Lung (tissue), 11 donors: ENCODE measurements at regions not wholly inside any gene's neighbourhood (a gene's known extent, or its start where the extent isn't known, plus 50 kb on each side); places are given as distances from the start of the nearest gene placed in this dataset.

Experiments used
- ATAC-seq: fragments of 200-7000 bp; cut with Tn5 transposase; one replicate; pipeline ENCODE4 v1.9.1; 2020; ENCODE audit warnings: moderate number of reproducible peaks; ENCODE audit not compliant: insufficient read depth, low FRiP score
- DNase-seq, 3 donors: peaks; one replicate each; pipeline ENCODE4 v3.0.0-alpha.2; 2013 to 2017
- H3K27ac ChIP-seq, 2 donors: one replicate each; pipeline ENCODE4 v1.5.1; 2013; ENCODE audit warnings: mild to moderate bottlenecking in 2 of 2, moderate library complexity in 2 of 2, control low read depth in 1 of 2, inconsistent platforms in 1 of 2, low read depth in 1 of 2, low read length in 1 of 2
- H3K27me3 ChIP-seq, 3 donors: one replicate each; pipeline ENCODE4 v1.5.1; 2013; ENCODE audit warnings: low read length in 2 of 3; ENCODE audit not compliant: control insufficient read depth in 3 of 3, insufficient read depth in 3 of 3
- H3K36me3 ChIP-seq, 4 donors: one replicate each; pipeline ENCODE4 v1.5.1; 2013; ENCODE audit warnings: low read length in 4 of 4, mild to moderate bottlenecking in 1 of 4, moderate library complexity in 1 of 4; ENCODE audit not compliant: control insufficient read depth in 4 of 4, insufficient read depth in 4 of 4
- H3K4me1 ChIP-seq, 5 donors: one replicate each; pipeline ENCODE4 v1.5.1; 2013; ENCODE audit warnings: low read length in 5 of 5, mild to moderate bottlenecking in 2 of 5, moderate library complexity in 1 of 5; ENCODE audit not compliant: control insufficient read depth in 5 of 5, insufficient read depth in 5 of 5
- H3K4me3 ChIP-seq: one replicate; pipeline ENCODE4 v1.5.1; 2013; ENCODE audit warnings: mild to moderate bottlenecking, control low read depth, moderate library complexity
- H3K9ac ChIP-seq, 2 donors: one replicate each; pipeline ENCODE4 v1.5.1; 2013; ENCODE audit warnings: low read length in 2 of 2, control low read depth in 1 of 2; ENCODE audit not compliant: insufficient read depth in 1 of 2
- H3K9me3 ChIP-seq, 4 donors: one replicate each; pipeline ENCODE4 v1.5.1; 2013; ENCODE audit warnings: low read length in 3 of 4, mild to moderate bottlenecking in 1 of 4, moderate library complexity in 1 of 4; ENCODE audit not compliant: control insufficient read depth in 4 of 4, insufficient read depth in 3 of 4
- WGBS, 2 donors: extraction: QIAGEN DNeasy Blood & Tissue Kit; methylation state at CpG; one replicate each; pipeline ENCODE4 v1.1.7; 2013; 5-methylcytosine and 5-hydroxymethylcytosine counted together
- TF ChIP-seq, protein P1 (sequence below): IDR thresholded peaks from 2 replicates; pipeline ENCODE4 v1.5.1; 2012; ENCODE audit warnings: mild to moderate bottlenecking; ENCODE audit errors: control extremely low read depth, extremely low read depth
- donor health status: control.
- donor health status: control.
- donor health status: Bipolar disorder and iron deficiency.
- donor health status: healthy.
- donor health status: DM: yes; HTN: yes; CAD: no.

DNA sequence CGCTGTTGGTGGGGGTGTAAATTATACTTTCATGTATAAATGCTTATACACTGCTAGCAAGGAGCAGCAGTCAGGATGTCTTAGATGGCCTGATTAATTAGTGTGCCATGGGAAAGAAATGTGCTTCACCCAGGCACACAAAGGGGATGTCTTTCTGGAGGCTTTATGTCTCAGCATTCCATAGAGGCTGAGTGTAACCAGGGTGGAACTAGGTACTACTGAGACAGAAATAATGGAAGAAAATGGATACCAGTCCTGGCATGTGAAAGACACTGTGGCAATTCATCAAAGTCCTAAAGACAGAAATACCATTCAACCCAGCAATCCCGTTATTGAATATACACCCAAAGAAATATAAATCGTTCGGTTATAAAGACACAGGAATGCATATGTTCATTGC lies 52.5 kb downstream of the PF4 start:
- Histone ChIP-seq H3K9me3 (no peaks in the 10 kb centered on the region), H3K27me3 (no peaks in the 10 kb centered on the region), H3K27ac (no peak overlapping the region), H3K9ac (no peak overlapping the region), H3K4me1 (no peaks in the 10 kb centered on the region), H3K36me3 (no peaks in the 10 kb centered on the region), H3K4me3 (no peak overlapping the region)
- no peak for ATAC-seq
- 98 to 99% methylated on average over 4 of the region's 4 CpGs for WGBS, 2 donors
- TF ChIP-seq, protein P1, sequence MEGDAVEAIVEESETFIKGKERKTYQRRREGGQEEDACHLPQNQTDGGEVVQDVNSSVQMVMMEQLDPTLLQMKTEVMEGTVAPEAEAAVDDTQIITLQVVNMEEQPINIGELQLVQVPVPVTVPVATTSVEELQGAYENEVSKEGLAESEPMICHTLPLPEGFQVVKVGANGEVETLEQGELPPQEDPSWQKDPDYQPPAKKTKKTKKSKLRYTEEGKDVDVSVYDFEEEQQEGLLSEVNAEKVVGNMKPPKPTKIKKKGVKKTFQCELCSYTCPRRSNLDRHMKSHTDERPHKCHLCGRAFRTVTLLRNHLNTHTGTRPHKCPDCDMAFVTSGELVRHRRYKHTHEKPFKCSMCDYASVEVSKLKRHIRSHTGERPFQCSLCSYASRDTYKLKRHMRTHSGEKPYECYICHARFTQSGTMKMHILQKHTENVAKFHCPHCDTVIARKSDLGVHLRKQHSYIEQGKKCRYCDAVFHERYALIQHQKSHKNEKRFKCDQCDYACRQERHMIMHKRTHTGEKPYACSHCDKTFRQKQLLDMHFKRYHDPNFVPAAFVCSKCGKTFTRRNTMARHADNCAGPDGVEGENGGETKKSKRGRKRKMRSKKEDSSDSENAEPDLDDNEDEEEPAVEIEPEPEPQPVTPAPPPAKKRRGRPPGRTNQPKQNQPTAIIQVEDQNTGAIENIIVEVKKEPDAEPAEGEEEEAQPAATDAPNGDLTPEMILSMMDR, result no peak
- no peak for DNase-seq

DNA sequence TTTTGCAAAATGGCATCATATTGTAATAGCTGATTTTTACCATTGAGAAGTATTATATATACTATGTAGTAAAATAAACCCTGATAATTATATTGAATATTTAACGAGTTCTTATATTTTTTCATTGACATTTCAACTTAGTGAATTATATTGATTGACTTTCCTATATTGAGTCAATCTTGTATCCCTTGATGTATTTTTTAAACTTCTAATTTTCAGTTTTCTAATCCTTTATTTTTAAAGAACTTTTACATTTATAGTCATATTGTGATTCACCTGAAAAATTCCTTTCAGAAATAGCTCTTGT lies 54.4 kb downstream of the CXCL1 start:
- no peak overlapping the region for H3K4me3 ChIP-seq
- no peak overlapping the region for H3K9ac ChIP-seq
- ATAC-seq (no peak), DNase-seq (no peak)
- TF ChIP-seq, protein P1, result no peak
- WGBS, 2 donors, result 91 to 95% methylated on average over 1 of the region's 1 CpG
- no peaks in the 10 kb centered on the region for H3K9me3 ChIP-seq
- no peaks in the 10 kb centered on the region for H3K27me3 ChIP-seq
- no peaks in the 10 kb centered on the region for H3K4me1 ChIP-seq
- H3K27ac ChIP-seq, result no peak overlapping the region
- no peaks in the 10 kb centered on the region for H3K36me3 ChIP-seq

DNA sequence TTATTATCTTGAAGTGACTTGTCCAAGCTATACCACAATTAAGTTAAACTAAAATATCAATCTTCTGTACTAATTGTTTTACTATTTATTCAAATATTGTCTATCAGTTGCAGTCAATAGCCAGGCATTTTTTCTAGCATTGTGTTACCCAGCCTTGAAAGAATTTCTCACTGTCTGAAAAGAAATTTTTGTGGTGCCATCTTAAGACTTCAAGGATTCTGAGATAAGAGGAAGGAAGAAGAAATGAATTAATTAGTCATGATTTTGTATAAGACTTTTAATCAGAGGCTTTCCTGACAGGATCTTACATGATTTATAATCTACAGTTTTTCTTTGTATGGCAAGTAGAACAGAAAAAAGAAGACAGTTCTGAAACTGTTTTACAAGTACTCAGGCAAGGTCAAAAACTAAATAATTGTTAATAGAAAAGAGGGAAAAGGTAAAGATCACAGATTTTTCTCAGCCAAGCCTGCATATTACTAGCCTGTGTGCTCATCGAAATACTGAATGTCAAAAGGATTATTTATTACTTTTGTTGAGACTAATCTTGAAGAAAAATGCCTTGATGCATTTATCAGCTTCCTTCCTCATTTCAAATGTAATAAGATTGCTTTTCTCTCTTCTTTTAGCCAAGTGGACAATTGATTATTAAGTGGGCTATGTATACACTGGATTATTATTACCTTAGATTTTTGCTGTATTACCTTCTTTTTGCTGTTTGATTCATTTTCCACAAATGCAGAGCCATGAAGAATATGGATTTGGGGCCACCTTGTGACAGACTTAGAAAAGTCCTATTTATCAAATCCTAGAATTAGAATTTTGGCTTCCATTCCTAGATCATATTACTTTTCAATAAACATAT lies 53.8 kb downstream of the CXCL1 start:
- TF ChIP-seq, protein P1, result no peak
- H3K4me1 ChIP-seq, result no peaks in the 10 kb centered on the region
- H3K27me3 ChIP-seq, result no peaks in the 10 kb centered on the region
- H3K9ac ChIP-seq, result no peak overlapping the region
- ATAC-seq (no peak), DNase-seq (peak in 2 of 3 donors; percentile 20 to 29)
- WGBS, 2 donors, result 11 to 33% methylated on average over 1 of the region's 1 CpG
- H3K36me3 ChIP-seq, result no peaks in the 10 kb centered on the region
- no peak overlapping the region for H3K4me3 ChIP-seq
- no peaks in the 10 kb centered on the region for H3K9me3 ChIP-seq
- no peak overlapping the region for H3K27ac ChIP-seq

DNA sequence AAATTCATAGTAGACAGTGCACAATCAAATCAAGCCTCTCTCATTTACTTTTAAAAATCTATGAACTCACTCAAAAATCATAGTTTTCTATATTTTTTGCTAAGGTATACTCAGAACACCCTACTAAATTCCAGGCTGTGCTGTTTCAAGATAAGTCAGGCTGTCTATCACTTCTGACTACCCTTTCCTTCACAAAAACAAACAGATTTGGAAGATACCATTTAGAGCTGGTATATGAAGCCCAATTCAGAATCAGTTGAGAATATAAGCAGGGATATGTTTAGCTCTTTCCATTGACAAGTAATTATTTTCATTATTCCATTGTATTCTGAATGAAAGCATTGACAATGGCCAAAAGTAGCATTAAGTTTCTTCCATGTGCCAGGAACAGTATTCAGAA lies 53.1 kb downstream of the CXCL1 start:
- H3K27me3 ChIP-seq, result no peaks in the 10 kb centered on the region
- H3K9me3 ChIP-seq, result no peaks in the 10 kb centered on the region
- H3K9ac ChIP-seq, result no peak overlapping the region
- TF ChIP-seq, protein P1, result no peak
- DNase-seq, result no peak
- no peak overlapping the region for H3K4me3 ChIP-seq
- no peaks in the 10 kb centered on the region for H3K36me3 ChIP-seq
- H3K4me1 ChIP-seq, result no peaks in the 10 kb centered on the region
- H3K27ac ChIP-seq, result no peak overlapping the region
- ATAC-seq, result no peak
